Omental fat pad (tissue), 3 donors: ENCODE measurements at regions not wholly inside any gene's neighbourhood (a gene's known extent, or its start where the extent isn't known, plus 50 kb on each side); places are given as distances from the start of the nearest gene placed in this dataset.
A peak's percentile ranks its signal among the peaks of the same experiment; 100 is the strongest.

Experiments used
- ATAC-seq: fragments of 150-250 bp; one replicate; pipeline ENCODE4 v1.9.1; 2016; ENCODE audit warnings: mild to moderate bottlenecking, moderate library complexity; ENCODE audit not compliant: low FRiP score
- DNase-seq: peaks from one replicate; pipeline ENCODE4 v3.0.0-alpha.2; 2019; ENCODE audit warnings: low spot score
- TF ChIP-seq, protein P1 (sequence below), 3 donors: fragments of 450-650 bp; IDR thresholded peaks; one replicate each; pipeline ENCODE4 v1.5.1; 2016 to 2017; ENCODE audit warnings: antibody characterized with exemption in 3 of 3, mild to moderate bottlenecking in 3 of 3, moderate library complexity in 2 of 3

DNA sequence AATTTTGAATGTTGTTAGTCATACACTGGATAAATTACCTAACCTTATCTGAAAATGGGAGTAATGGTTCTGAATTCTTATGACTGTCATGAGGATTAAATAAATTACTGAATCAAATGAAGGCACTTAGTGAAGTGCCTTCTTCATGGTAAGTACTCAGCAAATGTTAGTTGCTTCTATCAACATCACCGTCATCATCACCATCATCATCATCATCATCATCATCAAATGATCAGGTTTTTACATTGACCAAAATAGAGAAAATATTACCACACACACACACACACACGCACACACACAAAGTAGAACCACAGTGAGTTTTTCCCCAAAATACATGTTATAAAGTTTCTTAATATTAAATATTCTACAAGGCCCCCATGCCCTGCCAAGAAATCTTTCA lies 368.3 kb upstream of the FGF13 start:
- TF ChIP-seq, protein P1, sequence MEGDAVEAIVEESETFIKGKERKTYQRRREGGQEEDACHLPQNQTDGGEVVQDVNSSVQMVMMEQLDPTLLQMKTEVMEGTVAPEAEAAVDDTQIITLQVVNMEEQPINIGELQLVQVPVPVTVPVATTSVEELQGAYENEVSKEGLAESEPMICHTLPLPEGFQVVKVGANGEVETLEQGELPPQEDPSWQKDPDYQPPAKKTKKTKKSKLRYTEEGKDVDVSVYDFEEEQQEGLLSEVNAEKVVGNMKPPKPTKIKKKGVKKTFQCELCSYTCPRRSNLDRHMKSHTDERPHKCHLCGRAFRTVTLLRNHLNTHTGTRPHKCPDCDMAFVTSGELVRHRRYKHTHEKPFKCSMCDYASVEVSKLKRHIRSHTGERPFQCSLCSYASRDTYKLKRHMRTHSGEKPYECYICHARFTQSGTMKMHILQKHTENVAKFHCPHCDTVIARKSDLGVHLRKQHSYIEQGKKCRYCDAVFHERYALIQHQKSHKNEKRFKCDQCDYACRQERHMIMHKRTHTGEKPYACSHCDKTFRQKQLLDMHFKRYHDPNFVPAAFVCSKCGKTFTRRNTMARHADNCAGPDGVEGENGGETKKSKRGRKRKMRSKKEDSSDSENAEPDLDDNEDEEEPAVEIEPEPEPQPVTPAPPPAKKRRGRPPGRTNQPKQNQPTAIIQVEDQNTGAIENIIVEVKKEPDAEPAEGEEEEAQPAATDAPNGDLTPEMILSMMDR (IDR thresholded peaks at IDR 0.05) = no peak
- ATAC-seq (no peak), DNase-seq (no peak)

DNA sequence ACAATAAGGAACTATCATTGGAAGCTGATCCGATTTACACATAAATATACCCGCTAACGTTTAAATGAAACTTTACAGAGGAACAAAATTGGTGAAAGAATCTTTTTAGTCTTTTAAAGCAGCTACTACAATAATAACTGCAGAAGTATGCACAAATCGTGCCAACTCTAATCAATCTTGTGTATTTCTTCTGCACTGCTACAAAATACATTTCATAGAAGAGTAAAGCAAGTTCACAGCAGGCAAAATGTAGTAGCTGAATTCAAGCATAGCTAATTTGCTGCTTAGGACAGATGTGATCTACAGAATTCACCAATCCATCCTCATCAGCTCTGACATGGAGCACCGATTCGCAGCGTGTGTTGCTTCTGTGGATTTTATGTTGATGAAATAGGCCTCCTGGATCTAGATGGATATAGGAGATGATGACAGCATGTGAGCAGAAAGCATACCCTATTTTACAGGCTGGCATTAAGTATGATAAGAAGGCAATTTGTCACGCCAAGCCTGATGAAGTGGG lies 367.3 kb upstream of the FGF13 start:
- DNase-seq (no peak), ATAC-seq (no peak)
- TF ChIP-seq, protein P1 (IDR thresholded peaks at IDR 0.05) = no peak

DNA sequence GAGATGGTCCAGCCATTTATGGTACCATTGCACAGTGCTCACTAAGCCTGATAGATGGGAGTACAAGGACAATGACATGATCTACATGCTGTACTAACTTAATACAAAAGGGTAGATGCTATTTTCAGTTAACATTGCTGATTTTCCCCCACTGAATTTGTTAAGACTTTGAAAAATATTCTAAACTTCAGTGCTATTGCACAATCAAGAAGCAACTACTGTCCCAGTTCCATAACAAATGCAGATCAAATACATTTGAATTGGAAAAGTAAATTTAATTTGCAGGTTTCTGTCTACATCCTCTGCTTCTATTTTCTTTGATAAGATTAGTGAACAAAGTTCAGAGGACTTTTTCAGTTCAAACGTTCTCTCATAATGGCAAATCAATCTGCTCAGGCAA lies 366.8 kb upstream of the FGF13 start:
- TF ChIP-seq, protein P1 (IDR thresholded peaks at IDR 0.05) = no peak
- DNase-seq (no peak), ATAC-seq (no peak)

DNA sequence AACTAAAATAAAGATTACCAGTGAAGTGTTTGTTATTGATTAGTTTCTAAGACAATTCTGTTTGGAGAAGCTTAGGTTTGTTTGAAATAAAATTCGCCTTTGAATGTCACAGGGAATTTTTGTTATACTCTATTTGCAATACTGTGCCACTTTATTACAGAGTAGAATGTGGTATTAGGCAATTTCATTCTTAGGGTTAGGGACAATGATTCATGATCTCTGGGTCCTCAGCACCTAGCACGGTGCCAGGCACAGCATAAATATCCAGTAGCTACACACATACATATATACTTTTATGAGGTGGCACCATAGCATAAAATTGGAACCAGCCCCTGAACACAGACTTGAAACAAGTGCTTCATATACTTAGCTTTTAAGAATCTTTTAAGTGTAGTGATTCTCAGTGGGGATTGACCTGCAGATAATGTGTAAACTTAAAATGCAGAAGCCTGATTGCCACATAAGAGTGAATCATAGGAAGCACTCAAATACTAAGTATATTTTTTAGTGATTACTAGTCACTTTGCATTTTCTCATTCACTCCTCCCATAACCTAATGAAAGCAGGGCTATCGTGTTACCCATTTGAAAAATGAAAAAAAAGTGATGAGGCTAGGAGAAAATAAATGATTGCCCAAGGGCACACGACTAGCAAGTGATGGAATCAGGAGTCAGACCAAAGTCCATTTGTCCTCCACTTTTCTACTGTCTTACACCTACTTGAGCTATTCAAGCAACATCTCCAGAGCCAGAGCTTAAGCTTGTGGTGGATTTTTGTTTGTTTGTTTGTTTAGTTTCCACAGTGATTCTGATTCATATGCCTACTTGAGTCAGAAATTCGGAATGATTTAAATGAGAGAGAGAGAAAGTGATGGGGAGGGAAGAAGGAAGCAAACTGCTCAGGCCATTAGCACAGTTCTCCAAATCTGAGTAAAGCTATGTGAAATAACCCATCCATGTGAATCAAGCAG lies 366.0 kb upstream of the FGF13 start:
- ATAC-seq (peak; percentile 66), DNase-seq (no peak)
- TF ChIP-seq, protein P1 (IDR thresholded peaks at IDR 0.05) = no peak

DNA sequence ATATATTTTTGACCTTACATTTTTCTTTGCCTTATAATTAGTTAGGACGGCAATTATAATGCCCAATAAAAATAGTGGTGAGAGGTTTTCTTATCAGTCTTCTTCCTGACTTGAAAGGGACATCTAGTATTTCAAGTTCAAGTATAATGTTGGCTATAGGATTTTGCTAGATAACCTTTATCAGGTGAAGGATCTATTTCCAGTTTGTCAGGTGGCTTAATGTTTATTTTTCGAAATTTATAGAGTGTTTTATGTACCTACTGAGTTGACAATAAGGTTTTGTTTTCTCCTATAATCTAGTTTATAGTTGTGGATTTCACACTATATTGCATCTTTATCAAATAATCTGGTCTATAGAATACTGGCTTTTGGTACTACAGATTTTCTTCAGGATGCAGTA lies 351.8 kb upstream of the FGF13 start:
- TF ChIP-seq, protein P1 (IDR thresholded peaks at IDR 0.05) = no peak
- ATAC-seq = no peak
- no peak for DNase-seq

DNA sequence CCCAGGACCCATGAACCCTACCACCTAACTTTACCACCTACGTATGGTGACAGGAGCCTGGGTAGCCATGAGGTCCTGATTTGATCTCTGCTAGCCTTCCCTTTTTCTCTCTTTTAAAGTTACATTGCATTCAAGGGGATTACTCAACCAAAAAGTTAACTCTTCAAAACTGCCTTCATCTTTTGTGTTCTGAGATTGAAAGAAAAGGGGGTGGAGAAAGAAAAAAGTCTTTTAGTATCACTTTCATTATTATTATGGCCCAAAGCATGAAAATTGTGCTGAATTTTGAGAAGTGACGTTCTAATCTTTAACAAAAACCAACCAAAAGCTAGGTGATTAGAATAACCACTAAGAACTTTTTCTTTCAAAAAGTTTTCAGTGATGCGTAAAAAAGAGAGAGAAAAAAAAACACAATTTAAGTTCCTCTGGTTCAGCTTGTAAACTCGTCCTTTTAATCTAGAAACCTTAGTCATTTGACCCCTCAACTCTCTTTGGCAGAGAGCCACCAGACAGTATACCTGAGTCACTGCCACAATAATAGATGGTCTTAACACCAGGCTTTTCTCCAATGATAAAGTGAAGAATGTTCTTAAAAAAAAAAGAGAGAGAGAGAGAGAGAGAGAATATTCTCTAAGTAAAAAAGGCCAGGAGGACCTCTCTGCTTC lies 347.4 kb upstream of the FGF13 start:
- TF ChIP-seq, protein P1 (IDR thresholded peaks at IDR 0.05) = no peak
- DNase-seq = no peak
- no peak for ATAC-seq
